HepG2 (cell line): ENCODE measurements at regions not wholly inside any gene's neighbourhood (a gene's known extent, or its start where the extent isn't known, plus 50 kb on each side); places are given as distances from the start of the nearest gene placed in this dataset.

Experiments
- EP300 ChIP-seq, 3 experiments: sonication (generic) in 1 of 3; formaldehyde crosslinking in 1 of 3; IDR thresholded peaks; 2 replicates each; pipeline versions ENCODE4 v1.5.1 to v1.6.1; 2011 to 2020; ENCODE audit warnings: low read depth in 2 of 3, low read length in 2 of 3, borderline replicate concordance in 1 of 3, improper control_type of control experiment in 1 of 3, mild to moderate bottlenecking in 1 of 3, missing genetic modification reagents in 1 of 3, moderate library complexity in 1 of 3
- TCF12 ChIP-seq, 2 experiments: fragments of 450-650 bp in 1 of 2; sonication (generic) in 1 of 2; formaldehyde crosslinking in 1 of 2; IDR thresholded peaks; 2 replicates each; pipeline versions ENCODE4 v1.6.1 to v1.8.0; 2017 to 2022; ENCODE audit warnings: antibody characterized with exemption in 1 of 2, mild to moderate bottlenecking in 1 of 2, missing genetic modification reagents in 1 of 2, moderate library complexity in 1 of 2
- ZKSCAN8 ChIP-seq: IDR thresholded peaks from 2 replicates; pipeline ENCODE4 v1.6.1; 2016; ENCODE audit warnings: borderline replicate concordance, missing genetic modification reagents, missing compliant biosample characterization
- ZNF782 ChIP-seq: sonication (generic); formaldehyde crosslinking; IDR thresholded peaks from 2 replicates; pipeline ENCODE4 v1.4.0; 2020; ENCODE audit warnings: missing genetic modification reagents, mild to moderate bottlenecking, borderline replicate concordance
- ZNF792 ChIP-seq: IDR thresholded peaks from 2 replicates; pipeline ENCODE4 v1.6.1; 2016
- TF ChIP-seq, protein P1 (sequence below): sonication (generic); formaldehyde crosslinking; IDR thresholded peaks from 2 replicates; pipeline ENCODE4 v1.5.0; 2020; ENCODE audit warnings: mild to moderate bottlenecking, missing genetic modification reagents, moderate library complexity
- TF ChIP-seq, protein P2 (sequence below): sonication (generic); formaldehyde crosslinking; IDR thresholded peaks from 2 replicates; pipeline ENCODE4 v1.4.0; 2020; ENCODE audit warnings: missing genetic modification reagents, low read depth, mild to moderate bottlenecking, borderline replicate concordance

DNA sequence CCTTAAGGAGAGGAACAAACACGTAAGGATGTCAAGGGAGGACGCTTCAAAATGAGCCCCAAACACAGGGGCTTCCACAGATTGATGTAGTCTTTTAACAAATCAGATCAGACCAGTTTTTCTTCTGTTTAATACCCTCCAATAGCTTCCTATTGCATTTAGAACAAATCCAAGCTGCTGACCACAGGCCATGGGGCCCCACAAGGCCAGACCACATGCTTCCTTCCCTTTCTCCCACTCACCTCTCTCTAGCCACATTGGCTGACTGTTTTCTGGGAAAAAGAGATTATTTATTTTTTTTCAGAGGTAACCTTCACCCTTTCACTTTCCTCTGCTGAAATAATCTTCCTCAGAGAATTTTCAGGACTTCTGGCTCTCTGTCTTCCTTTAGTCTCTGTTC, 380.6 kb downstream of the SIPA1L2 start:
- TF ChIP-seq TCF12 (IDR thresholded peaks at IDR 0.05) (no peak), TCF12 (CRISPR knock-in tag; IDR thresholded peaks at IDR 0.05) (no peak), EP300 (IDR thresholded peaks at IDR 0.05; ENCODE audit: low read depth in 2 of 2, low read length in 2 of 2) (no peak), EP300 (CRISPR knock-in tag; IDR thresholded peaks at IDR 0.05; ENCODE audit: borderline replicate concordance) (no peak), ZNF782 (CRISPR knock-in tag) (no peak), ZNF792 (CRISPR knock-in tag) (no peak), ZKSCAN8 (CRISPR knock-in tag) (no peak)
- TF ChIP-seq, protein P1, sequence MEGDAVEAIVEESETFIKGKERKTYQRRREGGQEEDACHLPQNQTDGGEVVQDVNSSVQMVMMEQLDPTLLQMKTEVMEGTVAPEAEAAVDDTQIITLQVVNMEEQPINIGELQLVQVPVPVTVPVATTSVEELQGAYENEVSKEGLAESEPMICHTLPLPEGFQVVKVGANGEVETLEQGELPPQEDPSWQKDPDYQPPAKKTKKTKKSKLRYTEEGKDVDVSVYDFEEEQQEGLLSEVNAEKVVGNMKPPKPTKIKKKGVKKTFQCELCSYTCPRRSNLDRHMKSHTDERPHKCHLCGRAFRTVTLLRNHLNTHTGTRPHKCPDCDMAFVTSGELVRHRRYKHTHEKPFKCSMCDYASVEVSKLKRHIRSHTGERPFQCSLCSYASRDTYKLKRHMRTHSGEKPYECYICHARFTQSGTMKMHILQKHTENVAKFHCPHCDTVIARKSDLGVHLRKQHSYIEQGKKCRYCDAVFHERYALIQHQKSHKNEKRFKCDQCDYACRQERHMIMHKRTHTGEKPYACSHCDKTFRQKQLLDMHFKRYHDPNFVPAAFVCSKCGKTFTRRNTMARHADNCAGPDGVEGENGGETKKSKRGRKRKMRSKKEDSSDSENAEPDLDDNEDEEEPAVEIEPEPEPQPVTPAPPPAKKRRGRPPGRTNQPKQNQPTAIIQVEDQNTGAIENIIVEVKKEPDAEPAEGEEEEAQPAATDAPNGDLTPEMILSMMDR, result no peak
- TF ChIP-seq, protein P2, sequence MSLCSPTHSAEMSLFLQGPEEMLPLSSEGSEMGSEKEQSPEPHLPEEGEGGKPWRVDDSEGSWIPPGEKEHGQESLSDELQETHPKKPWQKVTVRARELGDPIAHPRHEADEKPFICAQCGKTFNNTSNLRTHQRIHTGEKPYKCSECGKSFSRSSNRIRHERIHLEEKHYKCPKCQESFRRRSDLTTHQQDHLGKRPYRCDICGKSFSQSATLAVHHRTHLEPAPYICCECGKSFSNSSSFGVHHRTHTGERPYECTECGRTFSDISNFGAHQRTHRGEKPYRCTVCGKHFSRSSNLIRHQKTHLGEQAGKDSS (CRISPR knock-in tag), result no peak
